ENCODE measurements at regions not wholly inside any gene's neighbourhood (a gene's known extent, or its start where the extent isn't known, plus 50 kb on each side); places are given as distances from the start of the nearest gene placed in this dataset.

GRCh38 chr1:37197411-37197810 lies 163.1 kb upstream of the GRIK3 start:
- no peak for TF ChIP-seq CTCF (IDR thresholded peaks at IDR 0.05)

GRCh38 chr1:37233606-37234005 lies 199.3 kb upstream of the GRIK3 start:
- TF ChIP-seq CTCF (IDR thresholded peaks at IDR 0.05), result no peak

GRCh38 chr1:37234941-37235418 lies 200.7 kb upstream of the GRIK3 start:
- TF ChIP-seq CTCF (IDR thresholded peaks at IDR 0.05), result no peak

- TF ChIP-seq CTCF (IDR thresholded peaks at IDR 0.05), result no peak
Observed at GRCh38 chr1:37237948-37238347, 203.6 kb upstream of the GRIK3 start.

GRCh38 chr1:37238364-37239224 lies 204.3 kb upstream of the GRIK3 start:
- TF ChIP-seq CTCF (IDR thresholded peaks at IDR 0.05), result no peak

GRCh38 chr1:37239225-37239740 lies 205.0 kb upstream of the GRIK3 start:
- no peak for TF ChIP-seq CTCF (IDR thresholded peaks at IDR 0.05)

- TF ChIP-seq CTCF (IDR thresholded peaks at IDR 0.05), result no peak
Observed at GRCh38 chr1:37240897-37241296, 206.6 kb upstream of the GRIK3 start.

All from LNCAP (cell line).